B cell (primary cell): ENCODE measurements at regions not wholly inside any gene's neighbourhood (a gene's known extent, or its start where the extent isn't known, plus 50 kb on each side); places are given as distances from the start of the nearest gene placed in this dataset.

Source experiments
- ATAC-seq: fragments of 200-7000 bp; cut with Tn5 transposase; one replicate; pipeline ENCODE4 v1.10.0; 2021; ENCODE audit warnings: low read depth, mild to moderate bottlenecking, moderate number of reproducible peaks, moderate library complexity
- CTCF ChIA-PET: fragments of 350-600 bp; sonication (Branson Sonifier 250); formaldehyde crosslinking; loops from one replicate; lab custom pipeline; 2021; ENCODE audit warnings: antibody characterized with exemption, inconsistent platforms; lab: Charles Lee
- POLR2A ChIA-PET: fragments of 350-600 bp; sonication (Branson Sonifier 250); formaldehyde crosslinking; loops from one replicate; lab custom pipeline; 2021; ENCODE audit warnings: antibody characterized with exemption; lab: Charles Lee
- DNase-seq: peaks from one replicate; pipeline ENCODE4 v3.0.0; 2013
- H2AFZ ChIP-seq: 2 replicates; pipeline ENCODE4 v1.6.1; 2012; ENCODE audit warnings: mild to moderate bottlenecking, low read depth, low read length; ENCODE audit not compliant: insufficient read depth, poor library complexity, severe bottlenecking
- H3K27ac ChIP-seq, 2 donors: 1 replicate in 1 of 2; 2 replicates in 1 of 2; pipeline ENCODE4 v1.5.1; 2012 to 2013; ENCODE audit warnings: low read length in 2 of 2, mild to moderate bottlenecking in 2 of 2, moderate library complexity in 1 of 2
- H3K27me3 ChIP-seq, 4 experiments: fragments of 200-600 bp in 1 of 4; sonication (generic) in 1 of 4; replicated peaks in 1 of 4; 1 replicate in 2 of 4; 2 replicates in 2 of 4; pipeline versions ENCODE4 v1.6.1 to v1.7.0; 2013 to 2016; ENCODE audit warnings: low read length in 3 of 4, mild to moderate bottlenecking in 2 of 4, mixed read lengths in 1 of 4, moderate library complexity in 1 of 4; ENCODE audit not compliant: insufficient read depth in 4 of 4, control insufficient read depth in 3 of 4; ENCODE audit errors: control extremely low read depth in 1 of 4
- H3K36me3 ChIP-seq, 2 experiments: replicated peaks in 1 of 2; 1 replicate in 1 of 2; 2 replicates in 1 of 2; pipeline versions ENCODE4 v1.6.1 to v1.7.1; 2013; ENCODE audit warnings: low read length in 1 of 2; ENCODE audit not compliant: insufficient read depth in 2 of 2, control insufficient read depth in 1 of 2; ENCODE audit errors: control extremely low read depth in 1 of 2, extremely low read depth in 1 of 2
- H3K4me1 ChIP-seq, 2 donors: fragments of 200-600 bp in 1 of 2; sonication (generic) in 1 of 2; 1 replicate in 1 of 2; 2 replicates in 1 of 2; pipeline versions ENCODE4 v1.5.1 to v1.6.1; 2013 to 2017; ENCODE audit warnings: low read length in 2 of 2; ENCODE audit not compliant: control insufficient read depth in 2 of 2, insufficient read depth in 2 of 2
- H3K4me2 ChIP-seq: replicated peaks from 2 replicates; pipeline ENCODE3; 2012; ENCODE audit warnings: mild to moderate bottlenecking, low read depth, low read length; ENCODE audit not compliant: poor library complexity, severe bottlenecking
- H3K4me3 ChIP-seq, 5 experiments: fragments of 200-600 bp in 1 of 5; sonication (generic) in 1 of 5; 1 replicate in 3 of 5; 2 replicates in 2 of 5; pipeline versions ENCODE4 v1.5.1 to v1.7.0; 2011 to 2016; ENCODE audit warnings: low read length in 4 of 5, mild to moderate bottlenecking in 4 of 5, low read depth in 2 of 5, control low read depth in 1 of 5, moderate library complexity in 1 of 5; ENCODE audit not compliant: insufficient read depth in 1 of 5; ENCODE audit errors: control extremely low read depth in 1 of 5, extremely low read depth in 1 of 5
- H3K79me2 ChIP-seq: fragments of 200-600 bp; sonication (generic); one replicate; pipeline ENCODE4 v1.6.0; 2016; ENCODE audit warnings: low read length; ENCODE audit not compliant: control insufficient read depth, insufficient read depth
- H3K9ac ChIP-seq: fragments of 200-600 bp; sonication (generic); 2 replicates; pipeline ENCODE4 v1.6.1; 2017; ENCODE audit warnings: mild to moderate bottlenecking, low read length, moderate library complexity
- H3K9me3 ChIP-seq, 3 donors: one replicate each; pipeline versions ENCODE4 v1.6.1 to v1.7.1; 2013; ENCODE audit warnings: low read length in 2 of 3; ENCODE audit not compliant: control insufficient read depth in 2 of 3, insufficient read depth in 1 of 3; ENCODE audit errors: control extremely low read depth in 1 of 3
- H4K20me1 ChIP-seq: 2 replicates; pipeline ENCODE4 v1.6.0; 2012; ENCODE audit warnings: mild to moderate bottlenecking, low read length; ENCODE audit not compliant: insufficient read depth, control insufficient read depth, poor library complexity, severe bottlenecking
- H3K27ac Mint-ChIP-seq: one replicate; pipeline ENCODE4 v1.8.0; 2021; ENCODE audit warnings: mixed read lengths
- H3K27me3 Mint-ChIP-seq: one replicate; pipeline ENCODE4 v1.8.0; 2021; ENCODE audit warnings: mixed read lengths
- H3K4me1 Mint-ChIP-seq: one replicate; pipeline ENCODE4 v1.8.0; 2021; ENCODE audit warnings: mixed read lengths
- H3K4me3 Mint-ChIP-seq: one replicate; pipeline ENCODE4 v1.8.0; 2021; ENCODE audit warnings: mixed read lengths
- H3K9me3 Mint-ChIP-seq: one replicate; pipeline ENCODE4 v1.8.0; 2022; ENCODE audit warnings: mixed read lengths; ENCODE audit not compliant: insufficient read depth
- CTCF ChIP-seq: fragments of 200-600 bp; IDR thresholded peaks from one replicate; pipeline ENCODE4 v1.8.0; 2022; ENCODE audit warnings: antibody characterized with exemption, mild to moderate bottlenecking
- EZH2 ChIP-seq: IDR thresholded peaks from 2 replicates; pipeline ENCODE4 v1.6.1; 2012; ENCODE audit warnings: borderline replicate concordance, low read depth, mild to moderate bottlenecking, moderate library complexity, low read length; ENCODE audit not compliant: insufficient read depth, poor library complexity, severe bottlenecking
- WGBS: methylation state at CpG from one replicate; pipeline ENCODE4 v1.1.5; 2013; ENCODE audit warnings: missing lambda C conversion rate; ENCODE audit not compliant: insufficient coverage; 5-methylcytosine and 5-hydroxymethylcytosine counted together
- intact Hi-C: fragments of 100-400 bp; cut with micrococcal nuclease; formaldehyde crosslinking; loops from one replicate; pipeline ENCODE4 v1.10.0; 2022

GRCh38 chr13:42490676-42491075, 83.3 kb upstream of the TNFSF11 start:
- no peak for DNase-seq
- no peak overlapping the region for H3K9ac ChIP-seq
- TF ChIP-seq EZH2 (no peak), CTCF (no peak)
- Mint-ChIP-seq H3K4me1 (no peaks in the 10 kb centered on the region), H3K27ac (no peak overlapping the region), H3K4me3 (no peak overlapping the region), H3K27me3 (no peaks in the 10 kb centered on the region), H3K9me3 (no peaks in the 10 kb centered on the region)
- H3K27ac ChIP-seq, result no peak overlapping the region
- ChIA-PET CTCF (no interaction called here), POLR2A (no interaction called here)
- intact Hi-C loops, result no loop called here
- H3K4me1 ChIP-seq, result no peaks in the 10 kb centered on the region
- no peaks in the 10 kb centered on the region for H4K20me1 ChIP-seq
- H3K4me3 ChIP-seq, result no peak overlapping the region
- H3K36me3 ChIP-seq, result no peaks in the 10 kb centered on the region
- H2AFZ ChIP-seq, result no peak overlapping the region
- no peak overlapping the region for H3K4me2 ChIP-seq
- no peaks in the 10 kb centered on the region for H3K79me2 ChIP-seq
- no peaks in the 10 kb centered on the region for H3K27me3 ChIP-seq
- no peaks in the 10 kb centered on the region for H3K9me3 ChIP-seq
- 86% methylated on average over 2 of the region's 5 CpGs for WGBS
- no peak for ATAC-seq

GRCh38 chr13:42492372-42492920, 81.5 kb upstream of the TNFSF11 start:
- Histone ChIP-seq H3K27ac (no peak overlapping the region), H3K9me3 (no peaks in the 10 kb centered on the region), H3K79me2 (no peaks in the 10 kb centered on the region), H3K9ac (no peak overlapping the region), H2AFZ (no peak overlapping the region), H3K4me3 (no peak overlapping the region), H3K27me3 (no peaks in the 10 kb centered on the region), H3K4me1 (no peaks in the 10 kb centered on the region), H3K4me2 (no peak overlapping the region), H4K20me1 (no peaks in the 10 kb centered on the region), H3K36me3 (no peaks in the 10 kb centered on the region)
- no peak for TF ChIP-seq CTCF
- TF ChIP-seq EZH2, result no peak
- Mint-ChIP-seq H3K4me1 (peaks cover 3% of the 10 kb centered on the region), H3K27ac (no peak overlapping the region), H3K27me3 (no peaks in the 10 kb centered on the region), H3K4me3 (no peak overlapping the region), H3K9me3 (no peaks in the 10 kb centered on the region)
- DNase-seq (no peak), ATAC-seq (no peak)
- intact Hi-C loops, result no loop called here
- 93% methylated on average over 4 of the region's 4 CpGs for WGBS
- CTCF ChIA-PET, result no interaction called here
- POLR2A ChIA-PET, result interaction anchor here (0.5 kb wide), 1 partner anchor 124 kb away, joined by 6 read pairs; no protein-coding TSS in a partner anchor
